ENCODE measurements at regions not wholly inside any gene's neighbourhood (a gene's known extent, or its start where the extent isn't known, plus 50 kb on each side); places are given as distances from the start of the nearest gene placed in this dataset.
"Not testable (repeated sequence)": the region's sequence is repeated elsewhere in the genome, so short reads cannot be mapped to it uniquely, and the experiment has no call there.

GRCh38 chr12:124471828-124472227, 95.6 kb downstream of the NCOR2 start:
- Histone ChIP-seq H3K4me3 (ENCODE audit: low read depth, low read length) (no peak overlapping the region), H2AFZ (ENCODE audit: low read length, unreplicated experiment) (no peak overlapping the region), H3K27ac (ENCODE audit: low read depth, low read length) (no peak overlapping the region), H3K4me1 (ENCODE audit: control insufficient read depth, insufficient read depth, low read length, unreplicated experiment) (no peaks in the 10 kb centered on the region), H3K36me3 (ENCODE audit: insufficient read depth, low read length) (peaks cover 68% of the 10 kb centered on the region), H3K79me2 (ENCODE audit: control insufficient read depth, insufficient read depth, low read length, unreplicated experiment) (no peaks in the 10 kb centered on the region), H3K27me3 (ENCODE audit: insufficient read depth, low read length) (no peaks in the 10 kb centered on the region)

DNA sequence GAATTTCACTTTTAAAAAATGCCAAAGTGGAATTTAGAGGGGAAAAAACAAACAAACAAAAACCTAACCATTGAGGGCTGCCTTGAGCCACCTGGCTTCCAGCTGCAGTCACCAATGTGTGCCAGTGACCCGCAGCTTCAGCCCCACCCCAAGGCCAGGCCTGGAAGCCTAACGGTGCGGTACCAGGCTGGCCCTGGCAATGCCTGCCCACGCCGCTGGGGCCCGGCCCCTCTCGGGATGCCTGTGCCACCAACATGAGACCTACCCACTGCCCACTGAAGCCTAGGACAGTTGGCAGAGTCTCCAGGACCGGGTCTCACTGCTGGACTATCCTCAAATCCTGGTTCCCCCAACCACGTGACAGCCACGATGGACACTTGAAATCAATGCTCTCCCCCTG, 96.6 kb downstream of the NCOR2 start:
- H3K27ac ChIP-seq (ENCODE audit: low read depth, low read length): no peak overlapping the region

DNA sequence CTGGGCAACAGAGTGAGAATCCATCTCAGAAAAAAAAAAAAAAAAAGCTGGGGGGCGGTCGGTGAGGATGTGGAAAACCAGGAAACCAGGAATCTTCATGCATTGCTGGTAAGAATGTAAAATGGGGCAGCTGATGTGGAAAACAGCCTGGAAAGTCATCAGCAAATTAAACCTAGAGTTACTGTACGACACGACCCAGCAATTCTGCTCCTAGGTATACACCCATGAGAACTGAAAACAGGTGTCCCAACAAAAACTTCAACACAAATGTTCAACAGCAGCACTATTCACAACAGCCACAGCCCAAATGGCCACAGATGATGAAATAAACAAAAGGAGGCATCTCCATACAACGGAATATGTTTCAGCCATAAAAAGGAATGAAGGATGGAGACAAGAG, 97.3 kb downstream of the NCOR2 start:
- Histone ChIP-seq H2AFZ (ENCODE audit: low read length, unreplicated experiment) (no peak overlapping the region), H3K4me1 (ENCODE audit: control insufficient read depth, insufficient read depth, low read length, unreplicated experiment) (peaks cover 4% of the 10 kb centered on the region), H3K4me3 (ENCODE audit: low read depth, low read length) (no peak overlapping the region), H3K27me3 (ENCODE audit: insufficient read depth, low read length) (no peaks in the 10 kb centered on the region), H3K27ac (ENCODE audit: low read depth, low read length) (no peak overlapping the region), H3K36me3 (ENCODE audit: insufficient read depth, low read length) (peaks cover 70% of the 10 kb centered on the region), H3K79me2 (ENCODE audit: control insufficient read depth, insufficient read depth, low read length, unreplicated experiment) (no peaks in the 10 kb centered on the region)

More for the DNA sequence above, 96.6 kb downstream of the NCOR2 start:
- no peaks in the 10 kb centered on the region for H3K79me2 ChIP-seq (ENCODE audit: control insufficient read depth, insufficient read depth, low read length, unreplicated experiment)
- H2AFZ ChIP-seq (ENCODE audit: low read length, unreplicated experiment): no peak overlapping the region
- H3K4me1 ChIP-seq (ENCODE audit: control insufficient read depth, insufficient read depth, low read length, unreplicated experiment): peaks cover 4% of the 10 kb centered on the region
- H3K27me3 ChIP-seq (ENCODE audit: insufficient read depth, low read length): no peaks in the 10 kb centered on the region
- peaks cover 68% of the 10 kb centered on the region for H3K36me3 ChIP-seq (ENCODE audit: insufficient read depth, low read length)
- no peak overlapping the region for H3K4me3 ChIP-seq (ENCODE audit: low read depth, low read length)

DNA sequence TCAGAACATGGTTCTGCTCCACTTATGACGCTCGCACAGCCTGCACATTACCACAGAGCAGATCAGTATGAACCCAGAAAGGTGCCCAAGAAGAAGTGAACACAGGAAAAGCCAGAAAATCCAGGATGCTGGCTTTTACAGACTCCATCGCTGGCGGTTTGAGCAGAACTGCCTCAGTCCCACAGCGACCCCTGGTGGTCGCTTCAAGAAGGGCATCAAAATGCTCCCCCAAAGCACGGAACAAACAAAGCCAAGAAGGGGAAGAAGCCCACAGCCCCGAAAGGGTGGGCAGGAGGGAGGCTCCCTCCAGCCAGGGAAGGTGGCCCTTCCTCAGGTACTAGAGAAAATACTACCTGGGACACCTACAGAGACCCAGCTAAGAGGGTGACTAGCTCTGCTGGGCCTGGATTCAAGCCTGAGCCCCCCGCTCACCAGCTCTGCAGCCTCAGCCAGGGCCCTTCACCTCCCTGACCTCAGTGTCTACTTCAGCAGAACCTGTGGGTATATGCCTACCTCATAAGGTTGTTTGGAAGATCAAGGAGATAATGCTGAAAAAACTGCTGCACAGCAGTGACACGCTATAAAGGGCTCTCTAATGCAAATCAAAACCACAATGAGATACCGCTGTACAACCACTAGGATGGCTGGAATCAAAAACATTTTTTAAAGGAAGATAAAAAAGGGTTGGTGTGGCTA, 98.1 kb downstream of the NCOR2 start:
- no peak overlapping the region for H3K27ac ChIP-seq (ENCODE audit: low read depth, low read length)
- no peak overlapping the region for H2AFZ ChIP-seq (ENCODE audit: low read length, unreplicated experiment)
- H3K27me3 ChIP-seq (ENCODE audit: insufficient read depth, low read length): no peaks in the 10 kb centered on the region
- H3K79me2 ChIP-seq (ENCODE audit: control insufficient read depth, insufficient read depth, low read length, unreplicated experiment): no peaks in the 10 kb centered on the region
- no peak overlapping the region for H3K4me3 ChIP-seq (ENCODE audit: low read depth, low read length)
- H3K4me1 ChIP-seq (ENCODE audit: control insufficient read depth, insufficient read depth, low read length, unreplicated experiment): peaks cover 4% of the 10 kb centered on the region
- peaks cover 73% of the 10 kb centered on the region for H3K36me3 ChIP-seq (ENCODE audit: insufficient read depth, low read length)

DNA sequence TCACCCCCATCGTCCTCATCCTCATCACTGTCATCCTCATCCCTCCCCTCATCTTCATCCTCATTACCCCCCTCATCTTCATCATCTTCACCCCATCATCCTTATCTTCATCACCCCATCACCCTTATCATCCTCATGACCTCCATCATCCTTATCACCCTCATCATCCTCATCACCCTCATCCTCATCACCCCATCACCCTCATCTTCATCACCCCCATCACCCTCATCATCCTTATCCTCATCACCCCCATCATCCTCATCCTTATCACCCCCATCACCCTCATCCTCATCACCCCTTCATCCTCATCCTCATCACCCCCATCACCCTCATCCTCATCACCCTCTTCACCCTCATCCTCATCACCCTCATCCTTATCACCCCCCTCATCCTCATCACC, 99.9 kb downstream of the NCOR2 start:
- peaks cover 58% of the 10 kb centered on the region for H3K36me3 ChIP-seq (ENCODE audit: insufficient read depth, low read length)
- H2AFZ ChIP-seq (ENCODE audit: low read length, unreplicated experiment): not testable (repeated sequence)

DNA sequence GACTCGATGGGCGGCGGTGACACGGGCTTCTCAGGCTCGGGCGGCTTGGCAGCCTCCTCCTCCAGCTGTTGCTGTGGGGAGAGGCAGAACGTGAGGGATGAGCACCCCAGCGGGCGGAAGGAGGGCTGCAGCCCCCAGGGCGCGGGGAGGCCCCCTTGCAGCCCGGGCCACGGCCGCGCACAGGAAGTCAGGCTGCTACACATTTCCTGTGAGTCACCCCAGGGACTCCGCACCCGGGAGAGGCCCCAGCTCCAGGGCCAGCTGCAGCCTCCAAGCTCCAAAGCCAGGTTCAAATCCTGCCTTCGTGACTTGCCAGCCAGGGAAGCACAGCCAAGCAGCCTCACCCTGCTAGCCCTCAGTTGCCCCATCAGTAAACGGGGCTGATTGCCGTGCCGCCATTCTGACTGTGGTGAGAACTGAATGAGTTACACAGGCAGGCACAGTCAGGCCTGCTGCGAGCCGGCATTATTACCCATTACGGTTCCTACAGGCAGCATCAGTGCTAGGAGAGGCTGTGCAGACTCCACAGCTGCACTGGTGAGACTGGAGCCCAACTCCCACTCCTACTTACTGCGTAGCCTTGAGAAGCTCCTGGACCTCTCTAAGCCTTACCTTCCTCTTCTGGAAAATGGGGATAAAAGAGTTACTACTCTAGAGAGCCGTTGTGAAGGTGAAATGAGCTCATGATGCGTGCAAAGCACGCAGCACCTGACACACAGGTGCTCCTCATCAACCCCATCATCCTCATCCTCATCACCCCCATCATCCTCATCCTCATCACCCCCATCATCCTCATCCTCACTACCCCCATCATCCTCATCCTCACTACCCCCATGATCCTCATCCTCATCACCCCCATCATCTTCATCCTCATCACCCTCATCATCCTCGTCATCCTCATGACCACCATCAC, 100.9 kb downstream of the NCOR2 start:
- H3K4me3 ChIP-seq (ENCODE audit: low read depth, low read length): no peak overlapping the region
- no peaks in the 10 kb centered on the region for H3K79me2 ChIP-seq (ENCODE audit: control insufficient read depth, insufficient read depth, low read length, unreplicated experiment)
- H2AFZ ChIP-seq (ENCODE audit: low read length, unreplicated experiment): no peak overlapping the region
- peaks cover 49% of the 10 kb centered on the region for H3K36me3 ChIP-seq (ENCODE audit: insufficient read depth, low read length)
- no peaks in the 10 kb centered on the region for H3K27me3 ChIP-seq (ENCODE audit: insufficient read depth, low read length)
- peaks cover 4% of the 10 kb centered on the region for H3K4me1 ChIP-seq (ENCODE audit: control insufficient read depth, insufficient read depth, low read length, unreplicated experiment)
- no peak overlapping the region for H3K27ac ChIP-seq (ENCODE audit: low read depth, low read length)

More for the DNA sequence above, 99.9 kb downstream of the NCOR2 start:
- not testable (repeated sequence) for H3K4me3 ChIP-seq (ENCODE audit: low read depth, low read length); H3K27me3 ChIP-seq (ENCODE audit: insufficient read depth, low read length); H3K79me2 ChIP-seq (ENCODE audit: control insufficient read depth, insufficient read depth, low read length, unreplicated experiment); H3K4me1 ChIP-seq (ENCODE audit: control insufficient read depth, insufficient read depth, low read length, unreplicated experiment); H3K27ac ChIP-seq (ENCODE audit: low read depth, low read length)

DNA sequence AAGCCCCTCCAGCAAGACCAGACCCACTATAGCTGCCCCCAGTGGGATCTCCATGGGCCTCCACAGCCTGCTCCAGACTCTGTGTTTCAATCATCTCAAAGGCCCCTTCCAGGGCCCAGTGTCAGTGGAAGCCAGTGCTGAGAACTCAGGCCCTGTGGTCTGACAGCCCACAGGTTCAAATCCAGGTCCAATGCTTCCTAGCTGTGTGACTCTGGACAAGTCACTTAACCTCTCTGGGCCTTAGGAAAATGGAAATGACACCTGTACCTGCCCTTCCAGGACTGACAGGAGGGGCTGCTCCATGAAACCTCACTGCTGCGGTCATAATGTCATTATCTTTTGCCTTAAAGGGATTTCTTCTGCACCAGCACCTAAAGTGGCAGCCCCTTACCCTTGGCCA, 101.9 kb downstream of the NCOR2 start:
- H3K79me2 ChIP-seq (ENCODE audit: control insufficient read depth, insufficient read depth, low read length, unreplicated experiment): no peaks in the 10 kb centered on the region

DNA sequence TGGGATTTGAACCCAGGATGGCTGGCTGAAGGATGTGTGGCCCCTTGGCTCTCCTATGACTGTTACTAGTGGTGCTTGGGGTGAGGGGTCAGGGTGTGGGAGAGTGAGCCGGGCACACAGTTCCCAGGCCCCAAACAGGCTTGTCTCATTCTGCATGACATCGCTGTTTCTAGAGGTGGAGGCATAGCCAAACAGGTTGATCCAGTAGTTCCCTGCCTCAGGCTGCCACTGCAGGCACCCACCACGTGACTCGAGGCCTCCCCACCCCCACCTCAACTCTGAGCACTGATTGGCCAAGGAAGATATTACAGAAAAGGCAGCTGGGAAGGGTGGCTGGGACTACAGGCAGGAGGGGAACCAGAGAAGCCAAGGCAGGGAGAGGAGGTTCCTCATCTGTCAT, 102.6 kb downstream of the NCOR2 start:
- Histone ChIP-seq H3K4me1 (ENCODE audit: control insufficient read depth, insufficient read depth, low read length, unreplicated experiment) (peaks cover 4% of the 10 kb centered on the region), H3K36me3 (ENCODE audit: insufficient read depth, low read length) (peaks cover 36% of the 10 kb centered on the region), H3K27me3 (ENCODE audit: insufficient read depth, low read length) (no peaks in the 10 kb centered on the region), H3K79me2 (ENCODE audit: control insufficient read depth, insufficient read depth, low read length, unreplicated experiment) (no peaks in the 10 kb centered on the region), H2AFZ (ENCODE audit: low read length, unreplicated experiment) (no peak overlapping the region), H3K27ac (ENCODE audit: low read depth, low read length) (no peak overlapping the region), H3K4me3 (ENCODE audit: low read depth, low read length) (no peak overlapping the region)

More for the DNA sequence above, 101.9 kb downstream of the NCOR2 start:
- Histone ChIP-seq H3K36me3 (ENCODE audit: insufficient read depth, low read length) (peaks cover 39% of the 10 kb centered on the region), H2AFZ (ENCODE audit: low read length, unreplicated experiment) (no peak overlapping the region), H3K4me3 (ENCODE audit: low read depth, low read length) (no peak overlapping the region), H3K4me1 (ENCODE audit: control insufficient read depth, insufficient read depth, low read length, unreplicated experiment) (peaks cover 4% of the 10 kb centered on the region), H3K27me3 (ENCODE audit: insufficient read depth, low read length) (no peaks in the 10 kb centered on the region), H3K27ac (ENCODE audit: low read depth, low read length) (no peak overlapping the region)

DNA sequence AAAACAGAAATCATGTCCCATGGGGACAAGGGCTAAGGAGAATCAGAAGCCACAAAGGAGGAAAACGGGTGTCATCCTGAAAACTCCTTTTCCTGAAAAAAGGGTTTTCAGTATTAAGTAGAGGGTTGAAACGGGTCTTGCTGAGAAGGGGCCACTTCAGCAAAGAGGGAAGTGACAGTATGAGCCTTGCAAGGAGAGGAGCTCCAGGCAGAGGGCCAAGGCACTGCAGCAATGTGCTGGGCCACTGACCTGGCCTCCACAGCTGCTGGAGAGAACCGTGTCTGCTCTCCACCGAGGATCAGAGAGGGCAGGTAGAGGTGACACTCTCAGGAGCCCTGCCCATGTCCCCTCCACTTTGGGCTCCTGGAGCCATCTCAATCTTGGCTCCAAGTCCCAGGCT, 103.3 kb downstream of the NCOR2 start:
- H3K79me2 ChIP-seq (ENCODE audit: control insufficient read depth, insufficient read depth, low read length, unreplicated experiment): no peaks in the 10 kb centered on the region
- no peak overlapping the region for H3K4me3 ChIP-seq (ENCODE audit: low read depth, low read length)
- peaks cover 4% of the 10 kb centered on the region for H3K4me1 ChIP-seq (ENCODE audit: control insufficient read depth, insufficient read depth, low read length, unreplicated experiment)
- no peaks in the 10 kb centered on the region for H3K27me3 ChIP-seq (ENCODE audit: insufficient read depth, low read length)
- peaks cover 32% of the 10 kb centered on the region for H3K36me3 ChIP-seq (ENCODE audit: insufficient read depth, low read length)
- no peak overlapping the region for H3K27ac ChIP-seq (ENCODE audit: low read depth, low read length)
- no peak overlapping the region for H2AFZ ChIP-seq (ENCODE audit: low read length, unreplicated experiment)

GRCh38 chr12:124463341-124463921, 104.0 kb downstream of the NCOR2 start:
- H3K4me1 ChIP-seq (ENCODE audit: control insufficient read depth, insufficient read depth, low read length, unreplicated experiment): peaks cover 4% of the 10 kb centered on the region
- no peak overlapping the region for H3K27ac ChIP-seq (ENCODE audit: low read depth, low read length)
- H3K36me3 ChIP-seq (ENCODE audit: insufficient read depth, low read length): peaks cover 33% of the 10 kb centered on the region

More at GRCh38 chr12:124463341-124463921, 104.0 kb downstream of the NCOR2 start:
- H3K27me3 ChIP-seq (ENCODE audit: insufficient read depth, low read length): no peaks in the 10 kb centered on the region
- no peak overlapping the region for H3K4me3 ChIP-seq (ENCODE audit: low read depth, low read length)
- H2AFZ ChIP-seq (ENCODE audit: low read length, unreplicated experiment): no peak overlapping the region
- no peaks in the 10 kb centered on the region for H3K79me2 ChIP-seq (ENCODE audit: control insufficient read depth, insufficient read depth, low read length, unreplicated experiment)
